ENCODE measurements at regions not wholly inside any gene's neighbourhood (a gene's known extent, or its start where the extent isn't known, plus 50 kb on each side); places are given as distances from the start of the nearest gene placed in this dataset.

- TF ChIP-seq GATA2 (IDR thresholded peaks at IDR 0.05; ENCODE audit: low read depth, low read length) = no peak
- no peak for TF ChIP-seq GATA3 (IDR thresholded peaks at IDR 0.05; ENCODE audit: low read depth, low read length)
Measured at GRCh38 chr1:196160066-196160795, 448.0 kb downstream of the KCNT2 start.

- TF ChIP-seq GATA2 (IDR thresholded peaks at IDR 0.05; ENCODE audit: low read depth, low read length) = no peak
- TF ChIP-seq GATA3 (IDR thresholded peaks at IDR 0.05; ENCODE audit: low read depth, low read length) = no peak
Measured at GRCh38 chr1:196155586-196155985, 452.7 kb downstream of the KCNT2 start.

- TF ChIP-seq GATA2 (IDR thresholded peaks at IDR 0.05; ENCODE audit: low read depth, low read length) = no peak
- TF ChIP-seq GATA3 (IDR thresholded peaks at IDR 0.05; ENCODE audit: low read depth, low read length) = no peak
Measured at GRCh38 chr1:196152975-196153374, 455.3 kb downstream of the KCNT2 start.

GRCh38 chr1:196152086-196152485, 456.2 kb downstream of the KCNT2 start:
- no peak for TF ChIP-seq GATA2 (IDR thresholded peaks at IDR 0.05; ENCODE audit: low read depth, low read length)
- TF ChIP-seq GATA3 (IDR thresholded peaks at IDR 0.05; ENCODE audit: low read depth, low read length) = no peak

- no peak for TF ChIP-seq GATA3 (IDR thresholded peaks at IDR 0.05; ENCODE audit: low read depth, low read length)
- no peak for TF ChIP-seq GATA2 (IDR thresholded peaks at IDR 0.05; ENCODE audit: low read depth, low read length)
Measured at GRCh38 chr1:196148367-196148970, 459.8 kb downstream of the KCNT2 start.

- TF ChIP-seq GATA2 (IDR thresholded peaks at IDR 0.05; ENCODE audit: low read depth, low read length) (no peak), GATA3 (IDR thresholded peaks at IDR 0.05; ENCODE audit: low read depth, low read length) (no peak)
Measured at GRCh38 chr1:196147530-196147929, 460.7 kb downstream of the KCNT2 start.

- TF ChIP-seq GATA2 (IDR thresholded peaks at IDR 0.05; ENCODE audit: low read depth, low read length) (no peak), GATA3 (IDR thresholded peaks at IDR 0.05; ENCODE audit: low read depth, low read length) (no peak)
Measured at GRCh38 chr1:196144588-196144987, 463.7 kb downstream of the KCNT2 start.

GRCh38 chr1:196143602-196144342, 464.5 kb downstream of the KCNT2 start:
- TF ChIP-seq GATA3 (IDR thresholded peaks at IDR 0.05; ENCODE audit: low read depth, low read length) (no peak), GATA2 (IDR thresholded peaks at IDR 0.05; ENCODE audit: low read depth, low read length) (no peak)

- TF ChIP-seq GATA2 (IDR thresholded peaks at IDR 0.05; ENCODE audit: low read depth, low read length) (no peak), GATA3 (IDR thresholded peaks at IDR 0.05; ENCODE audit: low read depth, low read length) (no peak)
Measured at GRCh38 chr1:196142111-196142640, 466.1 kb downstream of the KCNT2 start.

- TF ChIP-seq GATA2 (IDR thresholded peaks at IDR 0.05; ENCODE audit: low read depth, low read length) = no peak
- TF ChIP-seq GATA3 (IDR thresholded peaks at IDR 0.05; ENCODE audit: low read depth, low read length) = no peak
Measured at GRCh38 chr1:196136396-196136795, 471.8 kb downstream of the KCNT2 start.

GRCh38 chr1:196131691-196132090, 476.5 kb downstream of the KCNT2 start:
- TF ChIP-seq GATA2 (IDR thresholded peaks at IDR 0.05; ENCODE audit: low read depth, low read length) (no peak), GATA3 (IDR thresholded peaks at IDR 0.05; ENCODE audit: low read depth, low read length) (no peak)

- TF ChIP-seq GATA2 (IDR thresholded peaks at IDR 0.05; ENCODE audit: low read depth, low read length) (no peak), GATA3 (IDR thresholded peaks at IDR 0.05; ENCODE audit: low read depth, low read length) (no peak)
Measured at GRCh38 chr1:196128835-196129234, 479.4 kb downstream of the KCNT2 start.

GRCh38 chr1:196121181-196121580, 487.1 kb downstream of the KCNT2 start:
- TF ChIP-seq GATA2 (IDR thresholded peaks at IDR 0.05; ENCODE audit: low read depth, low read length) (no peak), GATA3 (IDR thresholded peaks at IDR 0.05; ENCODE audit: low read depth, low read length) (no peak)

- TF ChIP-seq GATA3 (IDR thresholded peaks at IDR 0.05; ENCODE audit: low read depth, low read length) (no peak), GATA2 (IDR thresholded peaks at IDR 0.05; ENCODE audit: low read depth, low read length) (no peak)
Measured at GRCh38 chr1:196115646-196116045, 492.6 kb downstream of the KCNT2 start.
